T47D (cell line): ENCODE measurements at regions not wholly inside any gene's neighbourhood (a gene's known extent, or its start where the extent isn't known, plus 50 kb on each side); places are given as distances from the start of the nearest gene placed in this dataset.

Experiments
- DNase-seq, 2 experiments: peaks; one replicate each; pipeline versions ENCODE4 v3.0.0 to v3.0.0-alpha.2; 2011 to 2012; ENCODE audit warnings: low read depth in 1 of 2, low spot score in 1 of 2
- JUND ChIP-seq: IDR thresholded peaks from 2 replicates; pipeline ENCODE4 v1.6.1; 2012; ENCODE audit warnings: low read depth
- in situ Hi-C: cut with HindIII; loops from 2 replicates; pipeline ENCODE4 v1.10.0; 2016; ENCODE audit warnings: low sequenced_read_pairs, low pct_unique_long_range_greater_than_20kb

DNA sequence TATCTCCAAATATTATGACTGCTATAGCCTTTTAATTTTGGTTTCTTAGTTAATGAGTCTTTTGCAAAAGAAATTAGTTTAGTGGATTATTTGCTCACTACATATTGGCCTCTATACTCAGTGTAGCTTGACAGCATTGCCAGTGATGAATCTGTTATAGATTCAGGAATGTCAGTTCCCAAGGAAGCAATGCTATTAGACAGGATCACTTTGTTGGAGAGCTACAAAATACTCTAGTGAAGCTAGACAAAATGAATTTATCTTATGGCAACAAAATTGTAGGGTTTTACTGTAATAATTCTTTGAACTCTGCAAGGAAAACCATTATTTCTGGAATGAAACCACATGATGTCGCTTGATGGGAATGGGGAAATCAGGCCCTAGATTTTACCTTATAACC is 543.3 kb downstream of the SQOR start:
- in situ Hi-C loops, result no loop called here
- DNase-seq, result no peak
- TF ChIP-seq JUND, result no peak

DNA sequence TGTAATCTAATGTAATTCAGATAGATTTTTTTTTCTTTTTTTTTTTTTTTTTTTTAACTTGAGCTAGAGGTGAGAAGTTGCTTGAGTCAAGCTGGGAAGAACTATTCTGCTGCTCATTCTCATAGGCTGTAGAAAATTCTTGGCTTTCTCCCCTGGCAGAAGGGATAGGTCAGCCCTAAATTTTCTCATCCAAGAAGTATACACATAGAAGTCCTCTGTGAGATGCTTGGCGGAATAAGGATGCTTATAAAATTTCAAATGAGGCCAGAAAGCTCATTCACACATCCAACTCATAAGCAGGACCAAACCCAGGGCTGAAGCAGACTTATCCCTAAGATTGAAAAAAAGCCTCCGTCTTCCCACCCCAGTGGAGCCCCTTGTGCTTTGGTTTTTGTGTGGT is 572.5 kb downstream of the SQOR start:
- in situ Hi-C loops, result no loop called here
- no peak for DNase-seq
- no peak for TF ChIP-seq JUND

DNA sequence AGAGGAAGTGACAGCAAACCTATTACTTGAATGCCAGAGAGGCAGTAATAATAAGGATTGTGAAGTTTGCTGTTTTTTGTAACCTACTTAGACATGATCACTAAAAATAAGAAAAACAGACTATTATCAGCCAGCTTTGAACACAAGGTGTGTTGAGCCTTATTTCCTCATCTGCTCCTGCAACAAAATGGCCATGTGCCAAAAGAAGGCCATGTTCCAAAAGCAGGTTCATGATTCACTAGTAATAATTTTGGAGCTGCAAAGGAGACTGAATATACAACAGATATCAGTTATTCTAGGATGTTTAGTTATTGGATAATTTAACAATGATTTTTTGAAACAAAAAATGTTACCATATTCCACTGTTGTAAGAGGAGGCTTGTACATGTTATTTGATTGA is 578.7 kb downstream of the SQOR start:
- no peak for TF ChIP-seq JUND
- no peak for DNase-seq
- in situ Hi-C loops, result no loop called here

DNA sequence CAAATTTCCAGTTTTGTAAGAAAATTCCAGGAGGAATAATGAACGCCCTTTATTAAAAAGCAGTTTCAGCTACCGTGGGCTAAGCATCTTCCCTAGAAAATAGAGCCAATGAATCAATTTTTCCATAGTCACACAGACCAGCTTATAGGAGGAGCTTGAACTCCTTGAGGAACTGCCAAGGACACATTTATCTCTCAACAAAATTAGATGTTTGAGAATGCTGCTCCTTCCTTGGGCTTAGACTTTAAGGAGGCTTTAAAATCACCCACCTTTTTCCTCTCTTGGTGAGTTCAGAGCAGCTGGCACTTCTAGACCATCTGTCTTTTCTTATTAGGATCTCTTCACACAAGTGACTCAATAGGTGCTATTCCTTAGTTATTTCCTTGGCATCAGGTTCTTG is 588.0 kb downstream of the SQOR start:
- no peak for TF ChIP-seq JUND
- in situ Hi-C loops, result no loop called here
- no peak for DNase-seq

DNA sequence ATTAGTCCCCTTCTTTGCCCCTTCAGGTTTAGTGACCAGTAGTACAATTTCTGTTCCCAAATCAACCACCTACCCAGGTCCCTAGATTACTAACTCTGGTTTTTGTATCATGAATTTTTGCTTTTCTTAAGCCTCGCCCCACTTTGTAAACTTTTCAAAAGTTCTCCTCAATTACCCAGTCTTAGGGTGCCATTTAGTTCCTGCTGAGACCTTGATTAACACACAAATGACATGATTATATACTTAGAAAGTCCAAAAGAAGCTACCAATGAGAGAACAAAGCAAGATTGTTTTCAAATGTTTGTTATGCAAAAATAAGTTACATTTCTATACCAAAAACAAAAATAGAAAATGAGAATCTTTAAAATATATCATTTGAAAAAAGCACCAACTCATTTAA is 594.4 kb downstream of the SQOR start:
- in situ Hi-C loops, result no loop called here
- DNase-seq, result no peak

DNA sequence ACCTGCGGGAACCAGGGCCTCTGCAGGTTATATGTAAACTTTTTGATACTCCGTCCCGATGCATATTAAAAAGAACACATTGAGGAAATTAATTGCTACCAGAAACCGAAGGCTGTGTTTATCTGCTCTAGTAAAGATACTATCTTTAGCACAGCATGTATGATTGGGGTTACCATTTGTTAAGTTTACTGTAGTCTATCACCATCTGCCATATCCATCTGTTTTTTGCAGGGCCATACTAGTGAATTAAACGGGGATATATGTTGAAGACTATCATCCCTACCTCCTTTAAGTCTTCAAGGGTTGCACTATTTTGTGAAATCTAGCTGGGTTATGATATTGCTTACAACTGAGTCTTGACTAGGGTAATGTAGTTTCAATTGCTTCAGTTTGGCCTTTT is 597.0 kb downstream of the SQOR start:
- DNase-seq, result no peak

More for the DNA sequence above, 594.4 kb downstream of the SQOR start:
- no peak for TF ChIP-seq JUND

DNA sequence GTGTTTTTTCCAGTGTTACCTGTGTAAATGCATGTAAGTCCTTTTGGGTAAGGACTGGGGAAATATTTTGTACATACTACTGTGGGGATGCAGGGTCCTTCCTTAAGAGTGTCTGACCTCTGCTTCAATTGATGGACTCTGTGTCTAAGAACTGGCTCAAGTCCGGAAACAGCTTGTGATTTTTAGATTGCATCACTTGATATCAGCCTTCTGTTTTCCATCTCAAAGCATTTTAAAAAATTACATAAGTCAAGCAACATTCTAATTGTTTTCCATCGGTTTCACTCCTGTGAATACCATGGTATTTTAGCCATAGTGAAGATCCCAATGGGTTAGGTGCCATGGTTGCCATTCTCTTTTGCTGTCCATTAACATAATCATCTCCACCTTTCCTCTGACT is 597.6 kb downstream of the SQOR start:
- DNase-seq, result no peak
- in situ Hi-C loops, result no loop called here
- TF ChIP-seq JUND, result no peak

More for the DNA sequence above, 597.0 kb downstream of the SQOR start:
- in situ Hi-C loops, result no loop called here
- no peak for TF ChIP-seq JUND

DNA sequence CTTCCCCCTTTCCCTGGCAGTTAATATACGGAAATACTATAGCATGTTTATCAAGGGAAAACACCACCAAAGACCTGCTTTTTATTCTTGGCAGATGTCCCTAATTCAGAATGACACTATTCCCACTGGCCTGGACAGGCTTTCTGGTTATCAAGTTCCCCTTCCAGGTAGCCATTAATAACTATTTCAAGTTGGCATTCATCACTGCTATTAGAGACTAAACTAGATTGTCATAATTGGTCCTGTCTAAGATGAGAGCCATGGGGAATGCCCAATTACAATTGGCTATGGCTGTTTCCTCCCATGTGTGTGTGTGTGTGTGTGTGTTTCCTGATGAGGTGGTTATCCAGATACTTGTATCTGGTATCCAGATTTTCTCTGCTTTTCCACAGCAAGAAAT is 608.1 kb downstream of the SQOR start:
- no peak for TF ChIP-seq JUND
- in situ Hi-C loops, result no loop called here

DNA sequence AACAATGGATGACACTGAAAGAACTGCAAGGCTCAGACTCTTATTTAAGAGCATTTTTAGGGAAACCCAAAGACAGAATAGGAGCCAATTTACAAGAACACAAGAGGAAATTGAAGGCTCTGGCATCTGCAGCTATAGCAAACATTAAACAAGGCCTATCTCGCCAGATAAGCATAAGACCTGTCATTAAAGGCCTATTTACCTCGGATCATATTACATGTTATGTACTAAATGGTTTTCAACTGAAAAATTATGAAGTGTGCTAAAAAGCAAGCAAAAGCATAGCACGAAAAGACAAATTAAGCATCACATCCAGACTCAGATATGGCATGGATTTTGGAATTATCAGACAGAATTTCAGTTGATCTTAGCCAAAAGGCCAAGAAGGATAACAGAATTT is 617.1 kb downstream of the SQOR start:
- no peak for DNase-seq
- TF ChIP-seq JUND, result no peak

More for the DNA sequence above, 608.1 kb downstream of the SQOR start:
- DNase-seq, result no peak

DNA sequence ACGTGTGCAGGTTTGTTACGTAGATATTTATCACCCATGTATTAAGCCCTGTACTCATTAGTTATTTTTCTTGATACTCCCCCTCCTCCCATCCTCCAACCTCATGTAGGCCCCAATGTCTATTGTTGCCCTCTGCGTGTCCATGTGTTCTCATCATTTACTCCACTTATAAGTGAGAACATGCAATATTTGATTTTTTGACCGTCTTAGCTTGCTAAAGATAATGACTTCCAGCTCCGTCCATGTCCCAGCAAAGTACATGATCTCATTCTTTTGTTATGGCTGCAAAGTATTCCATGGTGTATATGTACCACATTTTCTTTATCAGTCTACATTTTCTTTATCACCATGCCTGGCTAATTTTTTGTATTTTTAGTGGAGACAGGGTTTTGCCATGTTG is 623.2 kb downstream of the SQOR start:
- TF ChIP-seq JUND, result no peak
- in situ Hi-C loops, result no loop called here
- no peak for DNase-seq

More for the DNA sequence above, 617.1 kb downstream of the SQOR start:
- in situ Hi-C loops, result no loop called here

DNA sequence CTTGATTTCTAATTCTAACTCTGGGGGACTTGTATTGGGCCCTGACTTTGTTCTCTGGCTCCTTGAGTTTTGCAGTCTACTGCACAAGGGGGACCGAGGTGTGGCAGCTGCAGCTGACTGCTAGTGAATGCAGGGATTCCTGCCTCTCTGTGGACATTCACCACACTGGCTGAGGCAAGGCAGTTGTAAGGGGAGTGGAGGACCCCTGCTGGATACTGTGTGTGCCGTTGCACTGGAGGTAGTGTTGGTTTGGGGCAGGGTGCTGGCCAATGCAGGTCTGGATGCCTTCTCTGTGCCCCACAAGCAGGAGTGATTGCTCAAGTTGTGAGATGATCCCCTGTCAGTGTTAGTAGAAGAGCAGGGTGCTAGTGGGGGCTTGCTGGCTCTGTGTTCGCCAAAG is 626.1 kb downstream of the SQOR start:
- no peak for TF ChIP-seq JUND
- in situ Hi-C loops, result no loop called here
- no peak for DNase-seq

DNA sequence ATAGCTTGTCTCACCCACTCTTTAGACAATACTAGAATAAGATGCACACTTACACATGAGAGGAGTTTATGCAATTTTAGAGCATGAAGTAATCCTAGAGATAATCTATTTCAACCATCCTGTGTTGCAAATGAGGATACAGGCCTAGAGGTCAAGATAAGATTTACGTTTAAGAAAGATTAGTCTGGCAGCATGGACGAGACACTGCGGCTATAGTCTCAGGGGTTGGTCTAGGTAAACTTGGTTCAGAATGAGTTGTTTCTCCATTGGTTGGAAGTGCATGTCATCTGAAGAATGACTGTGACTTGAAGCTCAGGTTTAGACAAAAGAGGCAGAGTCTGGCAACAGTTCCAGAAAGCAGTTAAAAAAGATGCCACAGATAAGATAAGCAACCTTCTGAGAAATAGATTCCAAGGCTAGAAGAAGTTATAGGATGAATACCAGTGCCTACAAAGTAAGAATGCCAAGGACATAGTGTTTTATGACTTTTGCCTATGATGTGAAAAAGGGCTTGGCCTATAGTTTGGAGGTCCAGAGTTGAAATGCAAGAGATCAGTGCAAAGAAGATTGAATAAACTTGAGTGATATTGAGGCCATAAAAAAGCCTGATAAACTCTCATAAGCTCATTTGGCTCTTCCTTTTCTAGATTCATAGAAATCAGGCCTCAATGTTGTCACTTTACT is 631.0 kb downstream of the SQOR start:
- in situ Hi-C loops, result no loop called here
- DNase-seq, result no peak
- no peak for TF ChIP-seq JUND

DNA sequence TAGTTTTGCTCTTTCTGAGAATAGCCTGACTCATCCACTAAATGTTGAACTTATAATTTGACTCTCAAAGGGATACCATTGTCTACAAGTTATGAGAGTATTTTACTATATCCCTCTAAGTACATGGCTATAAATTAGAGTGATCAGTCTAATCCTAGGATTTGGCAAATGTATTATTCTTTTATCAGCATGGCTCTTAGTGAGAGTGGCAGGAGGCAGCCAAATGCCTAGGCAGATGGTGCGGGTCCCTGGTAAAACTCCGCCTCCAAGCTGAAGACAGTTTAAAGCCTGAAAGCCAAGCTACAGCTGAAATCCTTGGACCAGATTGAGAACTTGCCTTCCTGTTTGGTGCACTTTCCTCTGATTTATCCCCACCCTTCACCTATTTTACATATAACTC is 631.8 kb downstream of the SQOR start:
- in situ Hi-C loops, result no loop called here
- no peak for DNase-seq
- no peak for TF ChIP-seq JUND
